ENCODE measurements at regions not wholly inside any gene's neighbourhood (a gene's known extent, or its start where the extent isn't known, plus 50 kb on each side); places are given as distances from the start of the nearest gene placed in this dataset.

DNA sequence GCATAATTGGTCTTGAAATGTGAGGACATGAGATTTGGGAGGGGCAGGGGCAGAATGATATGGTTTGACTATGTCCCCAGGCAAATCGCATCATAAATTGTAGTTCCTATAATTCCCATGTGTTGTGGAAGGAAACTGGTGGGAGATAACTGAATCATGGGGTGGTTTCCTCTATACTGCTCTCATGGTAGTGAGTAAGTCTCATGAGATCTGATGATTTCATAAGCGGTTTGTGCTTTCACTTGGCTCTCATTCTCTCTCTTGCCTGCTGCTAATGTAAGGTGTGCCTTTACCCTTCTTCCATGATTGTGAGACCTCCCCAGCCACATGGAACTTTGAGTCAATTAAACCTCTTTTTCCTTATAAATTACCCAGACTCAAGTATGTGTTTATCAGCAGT is 2595.9 kb downstream of the PCDH7 start:
- TF ChIP-seq, protein P1, sequence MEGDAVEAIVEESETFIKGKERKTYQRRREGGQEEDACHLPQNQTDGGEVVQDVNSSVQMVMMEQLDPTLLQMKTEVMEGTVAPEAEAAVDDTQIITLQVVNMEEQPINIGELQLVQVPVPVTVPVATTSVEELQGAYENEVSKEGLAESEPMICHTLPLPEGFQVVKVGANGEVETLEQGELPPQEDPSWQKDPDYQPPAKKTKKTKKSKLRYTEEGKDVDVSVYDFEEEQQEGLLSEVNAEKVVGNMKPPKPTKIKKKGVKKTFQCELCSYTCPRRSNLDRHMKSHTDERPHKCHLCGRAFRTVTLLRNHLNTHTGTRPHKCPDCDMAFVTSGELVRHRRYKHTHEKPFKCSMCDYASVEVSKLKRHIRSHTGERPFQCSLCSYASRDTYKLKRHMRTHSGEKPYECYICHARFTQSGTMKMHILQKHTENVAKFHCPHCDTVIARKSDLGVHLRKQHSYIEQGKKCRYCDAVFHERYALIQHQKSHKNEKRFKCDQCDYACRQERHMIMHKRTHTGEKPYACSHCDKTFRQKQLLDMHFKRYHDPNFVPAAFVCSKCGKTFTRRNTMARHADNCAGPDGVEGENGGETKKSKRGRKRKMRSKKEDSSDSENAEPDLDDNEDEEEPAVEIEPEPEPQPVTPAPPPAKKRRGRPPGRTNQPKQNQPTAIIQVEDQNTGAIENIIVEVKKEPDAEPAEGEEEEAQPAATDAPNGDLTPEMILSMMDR (conservative IDR thresholded peaks at IDR 0.05; ENCODE audit: low read depth, low read length): no peak
- TF ChIP-seq EZH2phosphoT487 (IDR thresholded peaks at IDR 0.05; ENCODE audit: borderline replicate concordance, low read length): no peak
- TF ChIP-seq EZH2 (IDR thresholded peaks at IDR 0.05; ENCODE audit: low read length, unreplicated experiment): no peak
